ENCODE measurements at regions not wholly inside any gene's neighbourhood (a gene's known extent, or its start where the extent isn't known, plus 50 kb on each side); places are given as distances from the start of the nearest gene placed in this dataset.

GRCh38 chr6:159440349-159440748, 252.7 kb downstream of the SOD2 start (continued):
- TF ChIP-seq REST (IDR thresholded peaks at IDR 0.05; ENCODE audit: borderline replicate concordance) (no peak), REST (CRISPR knock-in tag; IDR thresholded peaks at IDR 0.05; ENCODE audit: low read depth) (no peak), TBL1XR1 (IDR thresholded peaks at IDR 0.05; ENCODE audit: low read length in 2 of 2) (no peak), MTA2 (IDR thresholded peaks at IDR 0.05; ENCODE audit: low read depth) (no peak)

- BruUV-seq (replicated peaks), result no TSS peak
- ChIA-PET POLR2A (no interaction called here), CTCF (ENCODE audit: low intra/inter-chr PET ratio) (no interaction called here)
- H3K4me2 ChIP-seq (ENCODE audit: insufficient read depth, low read length), result no peak overlapping the region
- intact Hi-C loops (cut with micrococcal nuclease) (no loop called here), in situ Hi-C loops (cut with MboI) (no loop called here)
- H4K20me1 ChIP-seq (replicated peaks; ENCODE audit: control insufficient read depth, insufficient read depth, low read length), result no peaks in the 10 kb centered on the region
- peaks cover 10 to 49% of the 10 kb centered on the region in 2 experiments for H3K27me3 ChIP-seq (ENCODE audit: control insufficient read depth in 2 of 2, insufficient read depth in 2 of 2, low read length in 2 of 2)
- FAIRE-seq (no peak), DNase-seq (ENCODE audit: extremely low read depth in 1 of 4, low spot score in 3 of 4) (no peak), ATAC-seq (no peak)
- no peaks in the 10 kb centered on the region for H3K9me1 ChIP-seq (ENCODE audit: control insufficient read depth, insufficient read depth, low read length)
- no peaks in the 10 kb centered on the region for H3K36me3 ChIP-seq (ENCODE audit: control insufficient read depth, insufficient read depth, low read length)
- H2AFZ ChIP-seq (ENCODE audit: low read depth, low read length), result no peak overlapping the region
- H3K4me3 ChIP-seq, result no peak overlapping the region
- H3K79me2 ChIP-seq (ENCODE audit: control insufficient read depth, insufficient read depth, low read length), result no peaks in the 10 kb centered on the region
- WGBS (ENCODE audit: insufficient coverage, low coverage, missing lambda C conversion rate), result 0% methylated on average over 1 of the region's 1 CpG
- H3K27ac ChIP-seq (ENCODE audit: extremely low read depth, low read depth, low read length), result no peak overlapping the region
- H3K4me1 ChIP-seq (replicated peaks in 1 of 2; ENCODE audit: control insufficient read depth in 2 of 2, insufficient read depth in 2 of 2, low read length in 2 of 2), result no peaks in the 10 kb centered on the region
- no peak overlapping the region for H3K9ac ChIP-seq (ENCODE audit: insufficient read depth in 1 of 2, low read depth in 2 of 2, low read length in 2 of 2)
- no peaks in the 10 kb centered on the region for H3K9me3 ChIP-seq (replicated peaks; ENCODE audit: control insufficient read depth, insufficient read depth, low read depth, low read length)
- TF ChIP-seq PHF8 (IDR thresholded peaks at IDR 0.05; ENCODE audit: borderline replicate concordance, low read length), result no peak
- TF ChIP-seq ZFPM2 (CRISPR knock-in tag; IDR thresholded peaks at IDR 0.05), result no peak
- no peak for TF ChIP-seq DDX20 (tag; IDR thresholded peaks at IDR 0.05; ENCODE audit: low read depth)
- no peak for TF ChIP-seq ZNF445 (CRISPR knock-in tag; IDR thresholded peaks at IDR 0.05; ENCODE audit: low read depth)
- TF ChIP-seq WHSC1 (IDR thresholded peaks at IDR 0.05; ENCODE audit: low read length), result no peak
- no peak for TF ChIP-seq SPI1 (IDR thresholded peaks at IDR 0.05; ENCODE audit: borderline replicate concordance, low read depth, low read length)
- TF ChIP-seq DLX4 (CRISPR knock-in tag; IDR thresholded peaks at IDR 0.05), result no peak
- TF ChIP-seq NFRKB (IDR thresholded peaks at IDR 0.05; ENCODE audit: low read depth), result no peak
- no peak for TF ChIP-seq USF1 (CRISPR knock-in tag; IDR thresholded peaks at IDR 0.05)
- no peak for TF ChIP-seq GTF2E2 (tag; IDR thresholded peaks at IDR 0.05)
- TF ChIP-seq NFE2L1 (tag; IDR thresholded peaks at IDR 0.05; ENCODE audit: borderline replicate concordance, low read depth), result no peak
Observed at GRCh38 chr6:159439651-159440050, 253.4 kb downstream of the SOD2 start.

All from K562 (cell line).